ENCODE measurements at regions not wholly inside any gene's neighbourhood (a gene's known extent, or its start where the extent isn't known, plus 50 kb on each side); places are given as distances from the start of the nearest gene placed in this dataset.

DNA sequence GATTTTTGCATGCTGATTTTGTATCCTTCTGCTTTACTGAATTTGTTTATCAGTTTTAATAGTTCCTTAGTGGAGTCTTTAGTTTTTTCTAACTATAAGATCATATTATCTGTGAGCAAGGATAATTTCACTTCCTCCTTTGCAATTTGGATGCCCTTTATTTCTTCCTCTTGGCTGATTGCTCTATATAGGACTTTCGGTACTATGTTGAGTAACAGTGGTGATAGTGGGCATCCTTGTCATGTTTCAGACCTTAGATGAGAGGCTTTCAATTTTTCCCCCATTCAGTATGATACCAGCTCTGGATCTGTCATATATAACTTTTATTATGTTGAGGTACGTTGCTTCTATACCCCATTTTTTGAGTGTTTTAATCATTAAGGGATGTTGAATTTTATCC, 224.5 kb upstream of the CNTNAP4 start:
- Histone ChIP-seq H3K9me3 (ENCODE audit: control extremely low read depth in 1 of 3, control insufficient read depth in 2 of 3, insufficient read depth in 1 of 3, low read length in 2 of 3) (peaks cover 0 to 10% (median 0%) of the 10 kb centered on the region in 3 donors), H3K79me2 (ENCODE audit: control insufficient read depth, insufficient read depth, low read length) (no peaks in the 10 kb centered on the region), H3K36me3 (replicated peaks in 1 of 2; ENCODE audit: control extremely low read depth in 1 of 2, control insufficient read depth in 1 of 2, extremely low read depth in 1 of 2, insufficient read depth in 2 of 2, low read length in 1 of 2) (no peaks in the 10 kb centered on the region), H3K4me2 (replicated peaks; ENCODE audit: low read depth, low read length, poor library complexity, severe bottlenecking) (no peak overlapping the region), H3K27me3 (replicated peaks in 1 of 4; ENCODE audit: control extremely low read depth in 1 of 4, control insufficient read depth in 3 of 4, insufficient read depth in 4 of 4, low read length in 3 of 4) (no peaks in the 10 kb centered on the region), H2AFZ (ENCODE audit: insufficient read depth, low read depth, low read length, poor library complexity, severe bottlenecking) (no peak overlapping the region), H3K4me3 (ENCODE audit: control extremely low read depth in 1 of 5, extremely low read depth in 1 of 5, insufficient read depth in 1 of 5, low read depth in 2 of 5, low read length in 4 of 5) (no peak overlapping the region), H3K27ac (ENCODE audit: low read length in 2 of 2) (no peak overlapping the region), H3K4me1 (ENCODE audit: control insufficient read depth in 2 of 2, insufficient read depth in 2 of 2, low read length in 2 of 2) (no peaks in the 10 kb centered on the region), H4K20me1 (ENCODE audit: control insufficient read depth, insufficient read depth, low read length, poor library complexity, severe bottlenecking) (no peaks in the 10 kb centered on the region), H3K9ac (ENCODE audit: low read length) (no peak overlapping the region)
- Mint-ChIP-seq H3K27ac (no peak overlapping the region), H3K4me3 (no peak overlapping the region), H3K27me3 (no peaks in the 10 kb centered on the region), H3K4me1 (no peaks in the 10 kb centered on the region), H3K9me3 (ENCODE audit: insufficient read depth) (peaks cover 2% of the 10 kb centered on the region)
- TF ChIP-seq EZH2 (IDR thresholded peaks at IDR 0.05; ENCODE audit: borderline replicate concordance, insufficient read depth, low read depth, low read length, poor library complexity, severe bottlenecking), result no peak
- TF ChIP-seq, protein P1, sequence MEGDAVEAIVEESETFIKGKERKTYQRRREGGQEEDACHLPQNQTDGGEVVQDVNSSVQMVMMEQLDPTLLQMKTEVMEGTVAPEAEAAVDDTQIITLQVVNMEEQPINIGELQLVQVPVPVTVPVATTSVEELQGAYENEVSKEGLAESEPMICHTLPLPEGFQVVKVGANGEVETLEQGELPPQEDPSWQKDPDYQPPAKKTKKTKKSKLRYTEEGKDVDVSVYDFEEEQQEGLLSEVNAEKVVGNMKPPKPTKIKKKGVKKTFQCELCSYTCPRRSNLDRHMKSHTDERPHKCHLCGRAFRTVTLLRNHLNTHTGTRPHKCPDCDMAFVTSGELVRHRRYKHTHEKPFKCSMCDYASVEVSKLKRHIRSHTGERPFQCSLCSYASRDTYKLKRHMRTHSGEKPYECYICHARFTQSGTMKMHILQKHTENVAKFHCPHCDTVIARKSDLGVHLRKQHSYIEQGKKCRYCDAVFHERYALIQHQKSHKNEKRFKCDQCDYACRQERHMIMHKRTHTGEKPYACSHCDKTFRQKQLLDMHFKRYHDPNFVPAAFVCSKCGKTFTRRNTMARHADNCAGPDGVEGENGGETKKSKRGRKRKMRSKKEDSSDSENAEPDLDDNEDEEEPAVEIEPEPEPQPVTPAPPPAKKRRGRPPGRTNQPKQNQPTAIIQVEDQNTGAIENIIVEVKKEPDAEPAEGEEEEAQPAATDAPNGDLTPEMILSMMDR (IDR thresholded peaks at IDR 0.05), result no peak
- ChIA-PET POLR2A (no interaction called here), CTCF (no interaction called here)
- no CpG with 5 or more reads among the region's 2 CpGs for WGBS (ENCODE audit: insufficient coverage)
- intact Hi-C loops (cut with micrococcal nuclease), result no loop called here
- DNase-seq (no peak), ATAC-seq (ENCODE audit: low read depth) (no peak)

DNA sequence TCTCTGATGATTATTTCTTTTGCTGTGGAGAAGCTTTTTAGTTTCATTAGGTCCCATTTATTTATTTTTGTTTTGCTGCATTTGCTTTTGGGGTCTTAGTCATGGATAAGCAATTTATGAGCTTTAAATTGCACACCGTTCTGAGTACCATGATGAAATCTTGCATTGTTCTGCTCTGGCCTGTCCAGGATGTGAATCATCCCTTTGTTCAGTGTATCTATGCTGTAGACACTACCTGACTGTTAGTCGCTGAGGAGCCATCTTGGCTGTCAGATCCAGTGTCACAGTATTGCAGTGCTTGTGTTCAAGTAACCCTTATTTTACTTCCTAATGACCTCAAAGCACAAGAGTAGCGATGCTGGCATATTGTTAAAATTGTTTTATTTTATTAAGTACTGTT, 218.0 kb upstream of the CNTNAP4 start:
- Histone ChIP-seq H3K79me2 (ENCODE audit: control insufficient read depth, insufficient read depth, low read length) (no peaks in the 10 kb centered on the region), H3K27me3 (replicated peaks in 1 of 4; ENCODE audit: control extremely low read depth in 1 of 4, control insufficient read depth in 3 of 4, insufficient read depth in 4 of 4, low read length in 3 of 4) (no peaks in the 10 kb centered on the region), H3K4me3 (ENCODE audit: control extremely low read depth in 1 of 5, extremely low read depth in 1 of 5, insufficient read depth in 1 of 5, low read depth in 2 of 5, low read length in 4 of 5) (no peak overlapping the region), H4K20me1 (ENCODE audit: control insufficient read depth, insufficient read depth, low read length, poor library complexity, severe bottlenecking) (no peaks in the 10 kb centered on the region), H3K4me1 (ENCODE audit: control insufficient read depth in 2 of 2, insufficient read depth in 2 of 2, low read length in 2 of 2) (no peaks in the 10 kb centered on the region), H3K9me3 (ENCODE audit: control extremely low read depth in 1 of 3, control insufficient read depth in 2 of 3, insufficient read depth in 1 of 3, low read length in 2 of 3) (peaks cover 0 to 3% (median 1%) of the 10 kb centered on the region in 3 donors), H3K4me2 (replicated peaks; ENCODE audit: low read depth, low read length, poor library complexity, severe bottlenecking) (no peak overlapping the region), H2AFZ (ENCODE audit: insufficient read depth, low read depth, low read length, poor library complexity, severe bottlenecking) (no peak overlapping the region), H3K9ac (ENCODE audit: low read length) (no peak overlapping the region), H3K27ac (ENCODE audit: low read length in 2 of 2) (no peak overlapping the region), H3K36me3 (replicated peaks in 1 of 2; ENCODE audit: control extremely low read depth in 1 of 2, control insufficient read depth in 1 of 2, extremely low read depth in 1 of 2, insufficient read depth in 2 of 2, low read length in 1 of 2) (no peaks in the 10 kb centered on the region)
- intact Hi-C loops (cut with micrococcal nuclease), result no loop called here
- ATAC-seq (ENCODE audit: low read depth), result no peak
- Mint-ChIP-seq H3K27me3 (no peaks in the 10 kb centered on the region), H3K27ac (no peak overlapping the region), H3K4me3 (no peak overlapping the region), H3K4me1 (no peaks in the 10 kb centered on the region), H3K9me3 (ENCODE audit: insufficient read depth) (no peaks in the 10 kb centered on the region)
- no peak for TF ChIP-seq EZH2 (IDR thresholded peaks at IDR 0.05; ENCODE audit: borderline replicate concordance, insufficient read depth, low read depth, low read length, poor library complexity, severe bottlenecking)
- TF ChIP-seq, protein P1 (IDR thresholded peaks at IDR 0.05), result no peak
- ChIA-PET CTCF (no interaction called here), POLR2A (no interaction called here)
- DNase-seq, result no peak
- WGBS (ENCODE audit: insufficient coverage), result 94% methylated on average over 2 of the region's 3 CpGs

Data from B cell (primary cell).